ENCODE measurements at regions not wholly inside any gene's neighbourhood (a gene's known extent, or its start where the extent isn't known, plus 50 kb on each side); places are given as distances from the start of the nearest gene placed in this dataset.

DNA sequence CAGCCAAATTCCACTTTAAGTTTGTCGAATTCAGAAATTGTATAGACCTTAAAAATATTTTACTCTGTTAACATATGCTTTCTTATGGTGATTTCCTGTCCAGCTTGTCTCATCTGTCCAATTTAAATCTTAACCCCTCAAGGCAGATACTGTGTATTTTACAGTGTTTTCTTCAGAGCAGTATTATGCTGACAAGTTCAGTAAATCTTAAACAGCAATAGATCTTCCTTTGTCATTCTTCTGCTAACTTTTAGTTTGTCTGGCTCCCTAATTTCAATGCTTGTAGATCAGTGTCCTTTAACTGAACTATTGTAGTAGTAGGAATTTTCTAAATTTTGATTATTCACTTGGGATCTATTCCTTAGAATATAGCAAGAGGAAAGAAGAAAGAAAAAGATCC lies 52.8 kb upstream of the MEIS1 start:
- DNase-seq = no peak

DNA sequence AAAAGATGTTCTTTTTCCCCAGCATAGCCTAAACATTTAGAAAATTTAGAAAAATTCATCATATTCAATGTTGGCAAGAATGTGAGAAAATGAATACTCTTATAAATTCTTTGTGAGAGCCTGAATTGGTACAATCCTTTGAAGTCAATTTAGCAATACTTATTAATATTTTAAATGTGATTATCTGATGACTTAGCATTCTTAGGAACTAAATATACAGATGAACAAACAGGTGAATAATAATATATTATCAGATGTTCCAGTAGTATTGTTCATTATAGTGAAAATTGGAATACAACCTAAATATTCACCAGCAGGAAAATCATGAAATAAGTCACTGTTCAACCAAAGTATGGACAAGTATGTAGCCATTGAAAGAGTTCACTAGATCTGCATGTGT lies 55.5 kb upstream of the MEIS1 start:
- no peak for DNase-seq

- DNase-seq = no peak
Measured at GRCh38 chr2:66377832-66378231, 57.1 kb upstream of the MEIS1 start.

DNA sequence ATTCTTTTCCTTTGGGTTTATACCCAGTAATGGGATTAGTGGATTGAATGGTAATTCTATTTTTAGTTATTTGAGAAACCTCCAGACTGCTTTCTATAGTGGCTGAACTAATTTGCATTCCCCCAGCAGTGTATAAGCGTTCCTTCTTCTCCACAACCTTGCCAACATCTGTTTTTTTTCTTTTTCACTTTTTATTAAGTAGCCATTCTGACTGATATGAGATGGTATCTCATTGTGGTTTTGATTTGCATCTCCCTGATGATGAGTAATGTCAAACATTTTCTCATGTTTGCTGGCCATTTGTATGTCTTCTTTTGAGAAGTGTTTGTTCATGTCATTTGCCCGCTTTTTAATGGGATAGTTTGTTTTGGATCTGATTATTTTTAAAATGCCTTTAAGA lies 64.1 kb upstream of the MEIS1 start:
- no peak for DNase-seq

DNA sequence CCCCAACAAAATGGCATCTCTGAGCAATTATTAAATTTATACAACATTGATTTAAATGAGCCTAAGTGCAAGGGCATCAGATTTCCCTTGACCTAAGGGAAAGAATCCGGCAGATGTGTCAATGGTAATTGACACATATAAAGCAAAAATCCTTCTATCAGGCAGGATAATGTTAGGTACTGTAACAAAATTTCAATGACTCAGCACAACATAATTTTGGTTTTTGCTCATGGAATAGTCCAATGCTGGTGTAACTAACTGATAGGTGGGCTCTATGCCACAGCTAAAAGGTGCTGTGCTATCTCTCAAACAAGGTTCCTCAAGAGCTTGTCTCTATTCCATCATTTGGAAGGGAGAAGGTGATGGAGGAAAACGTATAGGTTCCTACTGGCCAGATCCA lies 68.3 kb upstream of the MEIS1 start:
- no peak for DNase-seq

GRCh38 chr2:66364495-66365333 lies 70.2 kb upstream of the MEIS1 start:
- DNase-seq = peak; percentile 53

- no peak for DNase-seq
Measured at GRCh38 chr2:66362701-66363100, 72.2 kb upstream of the MEIS1 start.

DNA sequence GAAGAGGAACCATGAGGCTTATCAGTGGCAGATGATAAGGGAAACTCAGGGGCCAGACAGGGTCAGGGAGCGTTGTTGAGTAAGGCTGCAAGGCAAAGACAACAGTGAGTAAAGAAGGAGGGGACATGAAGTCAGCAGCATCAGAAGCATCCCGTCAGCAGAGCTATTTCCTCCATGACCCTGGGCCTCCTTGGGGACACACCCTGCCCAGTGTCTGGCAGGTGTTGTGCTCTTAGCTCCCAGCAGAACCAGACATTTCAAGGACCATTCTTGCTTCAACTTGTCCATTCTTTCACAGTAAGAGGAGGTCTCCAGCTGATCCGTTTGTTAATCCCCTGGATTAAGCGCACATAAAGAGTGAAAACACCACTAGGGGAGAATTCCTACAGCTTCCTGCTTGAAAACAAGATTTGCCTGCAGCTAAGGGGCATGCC lies 88.7 kb upstream of the MEIS1 start:
- no peak for DNase-seq

- no peak for DNase-seq
Measured at GRCh38 chr2:66344087-66344663, 90.8 kb upstream of the MEIS1 start.

DNA sequence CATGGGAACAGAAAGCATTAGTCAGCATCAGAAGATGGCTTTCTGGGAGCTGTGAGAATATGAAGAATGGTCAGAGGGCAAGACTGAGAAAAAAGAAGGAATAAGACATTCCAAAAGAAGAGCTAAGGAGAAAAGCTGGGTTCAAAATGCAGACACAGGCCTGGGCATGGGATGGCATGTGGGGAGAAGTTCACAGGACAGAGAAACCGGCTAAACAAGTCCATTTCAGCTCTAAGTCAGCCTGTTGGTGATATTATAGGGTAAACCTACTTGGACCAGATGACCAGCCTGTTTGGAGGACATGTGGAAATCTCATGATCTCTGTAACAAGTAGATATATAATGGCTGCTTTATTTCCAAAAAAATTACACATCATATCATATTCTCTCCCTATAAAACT lies 91.7 kb upstream of the MEIS1 start:
- DNase-seq = no peak

DNA sequence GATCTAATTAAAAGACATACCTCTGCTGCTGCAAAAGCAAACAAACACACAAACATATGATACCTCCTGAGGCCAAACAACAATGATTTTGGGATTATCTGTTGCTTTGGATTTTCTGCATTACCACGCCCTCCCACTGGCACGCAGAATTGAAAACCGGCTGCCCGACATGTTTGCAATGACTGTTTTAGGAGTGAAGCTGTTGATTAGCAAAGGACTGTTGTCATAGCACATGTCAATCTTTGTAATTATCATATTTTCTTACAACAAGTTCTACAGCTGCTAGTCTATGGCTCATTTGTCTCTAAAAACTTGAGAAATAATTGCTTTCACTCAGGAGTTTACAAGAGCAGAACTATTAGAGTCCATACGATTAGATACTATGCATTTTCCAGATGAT lies 94.4 kb upstream of the MEIS1 start:
- DNase-seq = no peak

- no peak for DNase-seq
Measured at GRCh38 chr2:66334237-66335029, 100.5 kb upstream of the MEIS1 start.

DNA sequence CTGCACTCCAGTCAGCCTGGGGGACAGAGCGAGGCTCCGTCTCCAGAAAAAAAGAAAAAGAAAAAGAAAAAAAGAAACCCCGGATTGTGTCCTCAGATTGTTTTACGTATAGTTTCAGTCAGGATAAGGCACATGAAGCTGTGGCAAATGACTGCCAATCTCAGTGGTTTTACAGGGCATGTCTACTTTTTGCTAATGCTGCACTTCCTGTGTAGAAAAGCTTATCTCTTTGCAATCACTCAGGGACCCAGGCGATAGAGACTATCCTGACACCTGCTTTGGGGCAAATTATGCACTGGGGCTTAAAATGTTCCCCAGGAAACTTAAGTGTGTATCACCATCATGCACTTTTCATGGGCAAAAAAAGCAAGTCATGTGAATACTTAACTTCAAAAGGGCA lies 103.7 kb upstream of the MEIS1 start:
- DNase-seq = no peak

GRCh38 chr2:66329081-66329605 lies 105.8 kb upstream of the MEIS1 start:
- no peak for DNase-seq

DNA sequence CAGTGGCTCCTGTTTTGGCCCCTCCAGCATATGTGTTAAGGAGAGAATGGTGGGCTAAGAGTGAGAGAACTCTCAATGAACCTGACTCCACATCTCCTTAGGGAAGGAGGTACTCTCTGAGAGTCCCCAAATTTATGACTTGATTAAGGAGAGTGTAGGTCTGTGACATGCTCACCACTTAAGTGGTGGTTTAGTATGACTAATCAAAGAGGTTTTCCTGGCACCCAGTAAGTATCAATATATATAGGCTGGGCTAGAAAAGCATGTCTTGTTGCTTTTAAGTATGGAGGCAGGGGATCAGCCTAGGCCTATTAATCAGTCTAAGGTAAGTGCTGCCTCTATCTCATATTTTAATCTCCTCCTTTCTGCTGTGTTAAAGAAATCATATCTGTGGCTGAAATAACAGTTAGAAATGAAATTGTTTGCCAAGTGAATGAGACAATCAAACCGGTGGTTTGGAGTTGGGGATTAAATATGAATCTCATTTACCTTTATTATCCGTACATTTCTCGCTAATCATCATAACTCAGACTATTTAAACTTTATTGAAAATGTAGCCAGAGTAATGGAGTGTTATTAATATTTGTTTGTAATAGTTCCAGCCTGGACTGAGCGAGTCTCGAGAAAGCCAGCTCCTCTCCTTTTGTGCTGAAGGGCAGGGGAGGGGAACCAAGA lies 107.7 kb upstream of the MEIS1 start:
- DNase-seq = no peak

DNA sequence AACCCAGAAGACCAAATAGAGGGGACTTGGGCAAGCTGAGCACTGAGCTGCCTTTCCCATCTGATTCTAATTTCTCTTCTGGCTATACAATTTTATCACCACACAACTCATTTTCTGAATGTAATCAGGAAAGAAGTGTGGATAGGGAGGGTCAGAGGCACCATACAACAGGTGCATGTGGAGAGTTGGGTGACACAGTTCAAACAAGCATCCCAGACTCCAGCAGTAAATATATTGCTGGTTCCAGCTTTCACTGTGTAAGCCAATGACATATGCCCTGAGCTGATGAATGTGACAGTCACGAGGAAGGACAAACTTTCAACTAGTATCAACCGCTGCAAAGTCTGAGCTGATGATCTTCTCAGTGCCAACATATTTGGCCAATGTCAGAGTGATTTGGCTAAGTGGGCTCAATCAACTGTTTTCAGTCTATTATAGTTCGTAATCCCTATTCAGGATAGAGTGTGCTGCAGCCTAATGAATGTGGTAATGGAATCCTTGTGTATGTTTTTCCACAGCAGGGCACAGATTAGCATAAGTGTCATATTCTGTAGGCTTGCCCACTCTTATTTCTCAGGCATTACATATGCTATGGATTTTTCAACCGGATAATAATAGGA lies 109.9 kb upstream of the MEIS1 start:
- no peak for DNase-seq

DNA sequence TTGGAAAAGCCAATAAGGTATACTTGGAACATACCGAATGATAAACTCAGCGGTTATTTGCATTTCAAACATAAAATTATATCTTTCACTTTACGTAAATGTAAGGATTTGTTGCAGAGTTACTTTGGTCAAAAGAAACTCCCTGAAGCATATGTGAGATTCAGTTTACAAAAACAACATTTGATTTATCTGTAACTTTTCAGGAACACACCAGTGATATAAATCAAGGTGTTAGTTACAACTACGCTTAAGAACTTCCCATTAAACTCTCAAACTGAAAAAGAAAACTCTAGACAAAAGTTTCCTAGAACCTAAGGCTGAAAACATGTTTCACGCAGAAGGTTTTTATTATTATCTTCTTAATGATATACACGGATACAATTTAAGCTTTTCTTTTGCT lies 110.6 kb upstream of the MEIS1 start:
- DNase-seq = no peak

- no peak for DNase-seq
Measured at GRCh38 chr2:66323406-66323805, 111.5 kb upstream of the MEIS1 start.

DNA sequence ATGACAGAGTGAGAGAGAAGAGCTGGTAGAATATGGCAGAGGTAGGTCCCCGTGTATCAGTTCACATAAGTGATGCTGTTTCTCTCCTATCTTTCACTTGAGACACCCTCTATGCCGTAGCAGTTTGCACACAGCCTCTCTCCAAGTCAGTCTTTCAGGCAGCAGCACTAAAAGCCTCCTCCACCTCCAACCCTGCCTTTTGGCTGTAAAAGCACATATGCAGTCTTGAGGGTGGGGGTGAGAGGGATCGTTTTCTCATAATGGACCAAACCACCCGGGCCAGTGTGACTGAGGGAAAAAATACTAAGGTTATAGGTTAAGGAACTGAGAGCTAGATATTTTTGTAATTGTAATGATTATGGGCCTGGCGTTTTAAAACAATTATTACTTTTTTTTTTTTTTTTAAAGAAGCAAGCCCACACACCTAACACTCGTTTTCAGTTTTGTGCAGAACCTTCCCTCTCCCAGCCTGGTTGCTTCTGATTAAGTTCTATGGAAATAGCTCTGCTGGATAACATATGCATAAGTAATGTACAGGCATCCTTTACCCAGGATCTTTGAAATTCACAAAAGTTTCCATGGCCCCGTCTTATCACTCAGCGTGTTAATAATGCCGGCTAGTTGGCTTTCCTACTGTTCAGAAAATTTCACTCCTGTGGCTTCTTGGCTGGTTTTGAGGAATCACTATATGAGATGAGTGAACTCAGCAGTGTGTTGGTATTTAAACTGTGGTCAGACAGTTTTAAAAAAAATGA lies 112.2 kb upstream of the MEIS1 start:
- no peak for DNase-seq

DNA sequence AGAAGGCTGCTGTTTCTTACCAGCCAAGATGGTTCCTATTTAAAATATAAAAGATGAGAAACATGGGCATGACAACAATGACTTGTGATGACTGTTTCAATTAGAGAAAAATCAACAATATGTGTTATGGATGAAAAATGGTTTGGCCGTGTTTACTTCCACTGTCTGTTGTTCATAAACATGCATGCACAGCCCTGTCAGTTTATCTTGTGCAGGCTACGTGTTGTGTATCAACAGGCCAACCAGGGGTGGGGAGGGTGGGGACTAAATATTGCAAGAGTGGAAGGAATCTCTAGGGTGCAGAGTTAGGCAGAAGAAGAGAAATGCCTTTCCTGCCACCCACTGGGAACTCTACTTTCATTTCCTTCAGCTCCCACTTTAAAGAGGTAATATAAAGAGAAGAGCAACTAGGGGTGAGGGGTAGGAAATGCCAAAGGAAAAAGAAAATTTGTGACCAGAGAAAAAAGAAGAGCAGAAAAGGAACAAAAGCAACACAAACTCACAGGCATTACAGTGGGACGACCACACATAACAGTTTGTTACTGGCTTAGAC lies 116.8 kb upstream of the MEIS1 start:
- no peak for DNase-seq

Measured in muscle of arm (tissue), 1 donor.